Kidney epithelial cell (primary cell): ENCODE measurements at regions not wholly inside any gene's neighbourhood (a gene's known extent, or its start where the extent isn't known, plus 50 kb on each side); places are given as distances from the start of the nearest gene placed in this dataset.

Experiments
- DNase-seq: peaks from one replicate; pipeline ENCODE4 v3.0.0-alpha.2; 2010; ENCODE audit warnings: low read depth
- H3K27me3 ChIP-seq: 2 replicates; pipeline ENCODE4 v1.6.0; 2011; ENCODE audit warnings: low read length; ENCODE audit not compliant: control insufficient read depth, insufficient read depth
- H3K36me3 ChIP-seq: 2 replicates; pipeline ENCODE4 v1.5.1; 2011; ENCODE audit warnings: low read length; ENCODE audit not compliant: control insufficient read depth, insufficient read depth
- H3K4me3 ChIP-seq: 2 replicates; pipeline ENCODE4 v1.5.1; 2011; ENCODE audit warnings: low read depth, mild to moderate bottlenecking, control low read depth, low read length
- CTCF ChIP-seq: IDR thresholded peaks from 2 replicates; pipeline ENCODE4 v1.5.1; 2011; ENCODE audit warnings: mild to moderate bottlenecking, moderate library complexity, low read length, control low read depth, inconsistent platforms; ENCODE audit not compliant: insufficient read depth, poor library complexity, severe bottlenecking

- Histone ChIP-seq H3K27me3 (no peaks in the 10 kb centered on the region), H3K4me3 (no peak overlapping the region), H3K36me3 (no peaks in the 10 kb centered on the region)
- peak; percentile 42 for DNase-seq
- TF ChIP-seq CTCF: peak; percentile 43
Observed at GRCh38 chr21:39022863-39023693, 160.2 kb downstream of the PSMG1 start.

DNA sequence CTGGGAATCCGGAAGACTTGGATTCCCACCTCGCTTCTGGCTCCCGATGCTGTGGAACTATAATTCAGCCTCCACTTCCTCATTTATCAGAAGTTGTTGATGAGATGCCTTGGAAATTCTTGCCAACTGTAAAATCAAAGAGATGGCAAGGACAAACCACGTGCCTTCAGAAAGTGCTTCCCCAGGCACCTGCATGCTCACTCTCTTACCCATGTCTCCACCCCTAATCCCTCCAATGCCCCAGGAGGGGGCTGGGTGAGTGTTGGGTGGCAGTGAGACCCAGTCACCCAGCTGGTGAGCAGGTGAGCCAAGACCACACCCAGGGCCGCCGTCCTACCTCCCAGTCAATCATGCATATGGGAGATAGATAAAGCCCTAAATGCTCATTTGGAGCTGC is 160.8 kb downstream of the PSMG1 start:
- no peak for DNase-seq
- Histone ChIP-seq H3K36me3 (no peaks in the 10 kb centered on the region), H3K27me3 (no peaks in the 10 kb centered on the region), H3K4me3 (no peak overlapping the region)
- TF ChIP-seq CTCF: no peak

DNA sequence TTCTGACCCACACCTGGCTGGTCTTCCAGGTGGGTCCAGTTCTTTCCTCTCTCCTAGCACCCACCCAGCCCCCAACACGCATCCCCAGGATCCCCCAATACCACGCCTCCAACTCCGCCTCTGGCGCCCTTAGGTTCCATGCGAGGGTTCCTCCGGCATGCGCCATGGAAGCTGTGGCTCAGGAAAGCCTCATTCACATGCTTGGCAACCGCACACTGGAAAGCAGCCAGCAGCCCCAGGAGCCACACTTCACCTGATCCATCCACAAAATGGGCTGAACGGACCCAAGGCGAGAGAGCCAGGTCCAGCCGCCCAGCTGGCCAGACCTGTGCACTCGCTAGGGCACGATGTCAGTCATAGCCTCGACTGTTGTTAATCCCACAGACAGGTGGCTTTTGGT is 161.2 kb downstream of the PSMG1 start:
- no peak for TF ChIP-seq CTCF
- Histone ChIP-seq H3K36me3 (no peaks in the 10 kb centered on the region), H3K4me3 (no peak overlapping the region), H3K27me3 (no peaks in the 10 kb centered on the region)
- no peak for DNase-seq

DNA sequence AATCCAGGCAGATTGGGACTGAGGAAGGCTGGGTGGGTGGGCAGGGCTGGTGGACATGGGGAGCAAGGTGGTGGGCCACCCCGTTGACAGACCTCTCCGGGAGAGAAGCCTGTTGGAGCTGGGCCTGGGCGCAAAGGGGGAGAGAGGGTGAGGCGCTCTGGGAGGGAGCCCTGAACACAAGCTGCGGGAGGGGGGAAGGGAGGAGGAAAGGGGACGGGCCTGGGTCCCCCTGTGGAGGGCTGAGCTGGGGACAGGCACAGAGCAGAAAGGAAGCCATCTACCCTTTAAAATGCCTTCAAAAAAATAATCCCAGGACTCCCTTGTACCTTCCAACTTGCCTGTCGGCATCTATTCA is 161.8 kb downstream of the PSMG1 start:
- Histone ChIP-seq H3K4me3 (no peak overlapping the region), H3K27me3 (no peaks in the 10 kb centered on the region), H3K36me3 (no peaks in the 10 kb centered on the region)
- DNase-seq: no peak
- TF ChIP-seq CTCF: no peak

GRCh38 chr21:39020751-39021477 is 162.3 kb downstream of the PSMG1 start:
- no peak for TF ChIP-seq CTCF
- Histone ChIP-seq H3K4me3 (no peak overlapping the region), H3K27me3 (no peaks in the 10 kb centered on the region), H3K36me3 (no peaks in the 10 kb centered on the region)
- DNase-seq: no peak
